ENCODE measurements at regions not wholly inside any gene's neighbourhood (a gene's known extent, or its start where the extent isn't known, plus 50 kb on each side); places are given as distances from the start of the nearest gene placed in this dataset.

DNA sequence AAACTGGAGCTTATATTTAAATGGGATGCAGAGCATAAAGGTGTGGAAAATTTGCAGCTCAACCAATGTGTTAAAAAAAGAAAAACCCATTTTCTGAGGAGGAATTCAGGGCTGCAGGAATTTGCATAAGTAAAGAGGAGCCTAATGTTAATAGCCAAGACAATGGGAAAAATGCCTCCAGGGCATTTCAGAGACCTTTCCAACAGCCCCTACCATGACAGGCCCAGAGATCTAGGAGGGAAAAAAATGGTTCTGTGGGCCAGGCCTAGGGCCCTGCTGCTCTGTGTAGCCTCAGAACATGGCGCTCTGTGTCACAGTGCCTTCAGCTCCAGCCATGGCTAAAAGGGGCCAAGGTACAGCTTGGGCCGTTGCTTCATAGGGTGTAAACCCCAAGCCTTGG is 719.7 kb upstream of the ACVR2A start:
- peaks cover 16% of the 10 kb centered on the region; the same call in 1 of the 2 replicates for H3K9me3 ChIP-seq (ENCODE audit: insufficient read depth, low read depth, low read length)
- H3K36me3 ChIP-seq (ENCODE audit: insufficient read depth, low read depth, low read length) = no peaks in the 10 kb centered on the region
- H3K27me3 ChIP-seq (ENCODE audit: insufficient read depth, low read length) = no peaks in the 10 kb centered on the region
- H3K4me3 ChIP-seq (ENCODE audit: low read length) = no peak overlapping the region
- no peaks in the 10 kb centered on the region for H3K4me1 ChIP-seq (ENCODE audit: insufficient read depth, low read length)
- H3K9ac ChIP-seq (ENCODE audit: low read depth, low read length) = no peak overlapping the region
- H3K27ac ChIP-seq (ENCODE audit: low read length) = no peak overlapping the region

DNA sequence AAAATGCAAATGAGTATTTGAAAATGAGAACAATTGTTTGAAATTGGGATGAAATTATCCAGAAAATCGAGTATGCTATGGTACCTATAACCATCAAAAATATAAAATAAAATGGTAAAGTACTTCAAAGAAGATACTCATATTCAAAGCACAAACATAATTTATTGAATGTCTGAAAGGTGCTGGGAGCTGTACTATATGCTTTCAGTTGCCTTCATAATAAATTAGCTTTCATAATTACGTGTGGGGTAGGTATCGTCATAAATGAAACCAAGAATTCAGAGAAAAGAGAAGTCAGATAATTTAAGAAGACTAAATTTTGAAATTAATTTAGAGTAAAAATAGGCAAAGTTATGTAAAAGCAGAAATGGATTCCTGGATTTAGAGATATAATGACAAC is 721.9 kb upstream of the ACVR2A start:
- H3K27me3 ChIP-seq (ENCODE audit: insufficient read depth, low read length) = no peaks in the 10 kb centered on the region

GRCh38 chr2:147110962-147111361 is 733.9 kb upstream of the ACVR2A start:
- no peaks in the 10 kb centered on the region for H3K36me3 ChIP-seq (ENCODE audit: insufficient read depth, low read depth, low read length)
- H3K4me3 ChIP-seq (ENCODE audit: low read length) = no peak overlapping the region
- no peaks in the 10 kb centered on the region for H3K4me1 ChIP-seq (ENCODE audit: insufficient read depth, low read length)
- no peaks in the 10 kb centered on the region for H3K9me3 ChIP-seq (ENCODE audit: insufficient read depth, low read depth, low read length)
- no peak overlapping the region for H3K9ac ChIP-seq (ENCODE audit: low read depth, low read length)
- no peaks in the 10 kb centered on the region for H3K27me3 ChIP-seq (ENCODE audit: insufficient read depth, low read length)
- H3K27ac ChIP-seq (ENCODE audit: low read length) = no peak overlapping the region

More for the DNA sequence above, 721.9 kb upstream of the ACVR2A start:
- Histone ChIP-seq H3K4me3 (ENCODE audit: low read length) (no peak overlapping the region), H3K9ac (ENCODE audit: low read depth, low read length) (no peak overlapping the region), H3K4me1 (ENCODE audit: insufficient read depth, low read length) (no peaks in the 10 kb centered on the region), H3K36me3 (ENCODE audit: insufficient read depth, low read depth, low read length) (no peaks in the 10 kb centered on the region), H3K27ac (ENCODE audit: low read length) (no peak overlapping the region), H3K9me3 (ENCODE audit: insufficient read depth, low read depth, low read length) (peaks cover 16% of the 10 kb centered on the region; the same call in 1 of the 2 replicates)

- Histone ChIP-seq H3K4me1 (ENCODE audit: insufficient read depth, low read length) (no peaks in the 10 kb centered on the region), H3K9ac (ENCODE audit: low read depth, low read length) (no peak overlapping the region), H3K27me3 (ENCODE audit: insufficient read depth, low read length) (no peaks in the 10 kb centered on the region), H3K27ac (ENCODE audit: low read length) (no peak overlapping the region), H3K4me3 (ENCODE audit: low read length) (no peak overlapping the region), H3K36me3 (ENCODE audit: insufficient read depth, low read depth, low read length) (no peaks in the 10 kb centered on the region), H3K9me3 (ENCODE audit: insufficient read depth, low read depth, low read length) (no peaks in the 10 kb centered on the region)
Measured at GRCh38 chr2:147110317-147110716, 734.5 kb upstream of the ACVR2A start.

DNA sequence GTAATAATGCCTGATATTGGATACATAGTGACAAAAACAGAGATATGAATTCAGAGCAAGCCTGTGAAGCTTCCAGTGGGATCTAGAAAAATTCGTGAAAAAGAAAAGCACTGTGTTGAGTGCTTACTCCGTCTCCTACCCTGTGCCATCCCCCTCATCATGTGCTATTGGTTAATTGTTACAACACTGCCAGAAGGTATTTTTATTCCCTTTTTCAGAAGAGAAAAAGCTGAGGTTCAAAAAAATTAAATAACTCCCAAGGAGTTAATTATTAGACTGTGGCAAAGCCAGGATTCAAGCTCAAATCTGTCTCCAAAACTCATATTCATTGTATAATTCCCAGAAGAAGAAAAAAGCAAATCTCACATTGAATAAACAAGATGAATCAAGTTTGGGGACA is 735.5 kb upstream of the ACVR2A start:
- Histone ChIP-seq H3K4me3 (ENCODE audit: low read length) (no peak overlapping the region), H3K9me3 (ENCODE audit: insufficient read depth, low read depth, low read length) (no peaks in the 10 kb centered on the region), H3K4me1 (ENCODE audit: insufficient read depth, low read length) (no peaks in the 10 kb centered on the region), H3K9ac (ENCODE audit: low read depth, low read length) (no peak overlapping the region), H3K27ac (ENCODE audit: low read length) (no peak overlapping the region), H3K27me3 (ENCODE audit: insufficient read depth, low read length) (no peaks in the 10 kb centered on the region), H3K36me3 (ENCODE audit: insufficient read depth, low read depth, low read length) (no peaks in the 10 kb centered on the region)

DNA sequence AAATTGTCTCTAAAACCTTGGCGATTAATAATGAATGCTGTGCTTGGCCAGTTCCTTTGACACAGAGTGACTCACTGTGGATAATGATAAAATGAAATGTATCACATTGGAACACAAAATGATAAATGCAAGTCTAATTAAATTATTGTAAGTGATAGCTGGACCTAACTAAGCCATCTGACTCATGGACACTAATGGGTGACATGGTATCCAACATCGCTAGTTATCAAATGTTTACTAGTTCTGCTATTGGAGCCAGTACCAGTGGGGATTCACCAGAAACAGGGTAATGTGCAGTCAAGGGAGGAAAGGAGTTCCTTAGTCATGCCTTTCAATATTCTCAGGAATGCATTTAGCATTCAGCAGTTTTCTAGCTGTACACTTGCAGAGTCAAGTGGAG is 736.3 kb upstream of the ACVR2A start:
- no peaks in the 10 kb centered on the region for H3K36me3 ChIP-seq (ENCODE audit: insufficient read depth, low read depth, low read length)
- no peak overlapping the region for H3K4me3 ChIP-seq (ENCODE audit: low read length)
- no peak overlapping the region for H3K27ac ChIP-seq (ENCODE audit: low read length)
- no peaks in the 10 kb centered on the region for H3K27me3 ChIP-seq (ENCODE audit: insufficient read depth, low read length)
- no peak overlapping the region for H3K9ac ChIP-seq (ENCODE audit: low read depth, low read length)
- no peaks in the 10 kb centered on the region for H3K4me1 ChIP-seq (ENCODE audit: insufficient read depth, low read length)
- H3K9me3 ChIP-seq (ENCODE audit: insufficient read depth, low read depth, low read length) = no peaks in the 10 kb centered on the region

- H3K4me3 ChIP-seq (ENCODE audit: low read length) = no peak overlapping the region
Measured at GRCh38 chr2:147101941-147102790, 742.7 kb upstream of the ACVR2A start.

GRCh38 chr2:147100406-147101035 is 744.3 kb upstream of the ACVR2A start:
- Histone ChIP-seq H3K4me1 (ENCODE audit: insufficient read depth, low read length) (no peaks in the 10 kb centered on the region), H3K9me3 (ENCODE audit: insufficient read depth, low read depth, low read length) (no peaks in the 10 kb centered on the region), H3K36me3 (ENCODE audit: insufficient read depth, low read depth, low read length) (no peaks in the 10 kb centered on the region), H3K9ac (ENCODE audit: low read depth, low read length) (no peak overlapping the region), H3K27ac (ENCODE audit: low read length) (no peak overlapping the region), H3K4me3 (ENCODE audit: low read length) (no peak overlapping the region), H3K27me3 (ENCODE audit: insufficient read depth, low read length) (peaks cover 4% of the 10 kb centered on the region; the same call in 1 of the 2 replicates)

More at GRCh38 chr2:147101941-147102790, 742.7 kb upstream of the ACVR2A start:
- Histone ChIP-seq H3K27ac (ENCODE audit: low read length) (no peak overlapping the region), H3K36me3 (ENCODE audit: insufficient read depth, low read depth, low read length) (no peaks in the 10 kb centered on the region), H3K27me3 (ENCODE audit: insufficient read depth, low read length) (no peaks in the 10 kb centered on the region), H3K9me3 (ENCODE audit: insufficient read depth, low read depth, low read length) (no peaks in the 10 kb centered on the region), H3K4me1 (ENCODE audit: insufficient read depth, low read length) (no peaks in the 10 kb centered on the region), H3K9ac (ENCODE audit: low read depth, low read length) (no peak overlapping the region)

DNA sequence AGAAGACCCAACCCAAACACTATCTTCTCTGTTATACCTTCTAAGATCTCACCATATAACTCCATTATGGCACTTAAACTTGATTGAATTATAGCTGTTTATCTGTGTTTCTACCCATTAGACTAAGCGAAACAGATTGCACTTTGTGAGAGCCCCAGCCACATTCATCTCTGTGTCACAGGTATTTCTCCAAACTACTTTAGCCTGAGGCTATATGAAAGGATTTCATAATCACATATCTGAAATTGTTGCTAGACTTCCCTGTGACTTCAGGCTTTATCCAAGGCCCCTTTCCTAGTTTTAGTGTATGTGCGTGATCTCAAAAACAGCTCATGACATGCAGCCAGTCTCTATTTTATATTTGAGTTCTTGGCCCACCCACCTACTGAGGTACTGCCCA is 745.0 kb upstream of the ACVR2A start:
- Histone ChIP-seq H3K9ac (ENCODE audit: low read depth, low read length) (no peak overlapping the region), H3K4me3 (ENCODE audit: low read length) (no peak overlapping the region), H3K27ac (ENCODE audit: low read length) (no peak overlapping the region), H3K4me1 (ENCODE audit: insufficient read depth, low read length) (0 out of 2 replicates have a peak, but pooled peaks cover 3% of the 10 kb centered on the region), H3K9me3 (ENCODE audit: insufficient read depth, low read depth, low read length) (no peaks in the 10 kb centered on the region), H3K36me3 (ENCODE audit: insufficient read depth, low read depth, low read length) (no peaks in the 10 kb centered on the region), H3K27me3 (ENCODE audit: insufficient read depth, low read length) (peaks cover 11% of the 10 kb centered on the region; the same call in 1 of the 2 replicates)

DNA sequence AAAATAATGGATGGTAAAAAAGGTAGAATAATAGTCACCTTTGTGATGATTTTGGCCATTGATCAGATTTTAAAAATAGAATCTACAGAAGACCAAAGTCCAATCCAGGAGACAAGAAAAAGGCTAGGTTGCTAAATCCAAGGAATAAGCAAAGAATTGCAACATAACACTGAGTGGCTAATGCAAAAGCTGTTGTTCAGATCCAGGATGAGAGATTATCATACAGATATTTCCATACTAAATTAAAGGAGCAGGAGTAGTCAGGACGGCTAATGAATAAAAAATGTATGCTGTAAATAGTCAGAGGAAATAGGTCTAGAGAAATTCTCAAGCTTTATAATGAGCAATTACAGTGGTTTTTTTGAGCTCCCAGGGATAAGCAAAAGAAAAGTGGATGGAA is 745.9 kb upstream of the ACVR2A start:
- H3K36me3 ChIP-seq (ENCODE audit: insufficient read depth, low read depth, low read length) = no peaks in the 10 kb centered on the region
- peaks cover 11% of the 10 kb centered on the region; the same call in 1 of the 2 replicates for H3K4me1 ChIP-seq (ENCODE audit: insufficient read depth, low read length)
- H3K4me3 ChIP-seq (ENCODE audit: low read length) = no peak overlapping the region
- peaks cover 15% of the 10 kb centered on the region; the same call in 1 of the 2 replicates for H3K27me3 ChIP-seq (ENCODE audit: insufficient read depth, low read length)
- H3K27ac ChIP-seq (ENCODE audit: low read length) = no peak overlapping the region
- no peak overlapping the region for H3K9ac ChIP-seq (ENCODE audit: low read depth, low read length)
- H3K9me3 ChIP-seq (ENCODE audit: insufficient read depth, low read depth, low read length) = no peaks in the 10 kb centered on the region

- Histone ChIP-seq H3K27ac (ENCODE audit: low read length) (no peak overlapping the region), H3K36me3 (ENCODE audit: insufficient read depth, low read depth, low read length) (no peaks in the 10 kb centered on the region), H3K9me3 (ENCODE audit: insufficient read depth, low read depth, low read length) (no peaks in the 10 kb centered on the region)
Measured at GRCh38 chr2:147097747-147098146, 747.1 kb upstream of the ACVR2A start.

GRCh38 chr2:147096671-147097070 is 748.2 kb upstream of the ACVR2A start:
- Histone ChIP-seq H3K27me3 (ENCODE audit: insufficient read depth, low read length) (peaks cover 15% of the 10 kb centered on the region; the same call in 1 of the 2 replicates), H3K27ac (ENCODE audit: low read length) (no peak overlapping the region), H3K4me3 (ENCODE audit: low read length) (no peak overlapping the region), H3K4me1 (ENCODE audit: insufficient read depth, low read length) (peaks cover 15% of the 10 kb centered on the region; the same call in 1 of the 2 replicates), H3K36me3 (ENCODE audit: insufficient read depth, low read depth, low read length) (no peaks in the 10 kb centered on the region), H3K9ac (ENCODE audit: low read depth, low read length) (no peak overlapping the region), H3K9me3 (ENCODE audit: insufficient read depth, low read depth, low read length) (no peaks in the 10 kb centered on the region)

More at GRCh38 chr2:147097747-147098146, 747.1 kb upstream of the ACVR2A start:
- H3K27me3 ChIP-seq (ENCODE audit: insufficient read depth, low read length) = peaks cover 15% of the 10 kb centered on the region; the same call in 1 of the 2 replicates
- no peak overlapping the region for H3K4me3 ChIP-seq (ENCODE audit: low read length)
- peaks cover 15% of the 10 kb centered on the region; the same call in 1 of the 2 replicates for H3K4me1 ChIP-seq (ENCODE audit: insufficient read depth, low read length)
- no peak overlapping the region for H3K9ac ChIP-seq (ENCODE audit: low read depth, low read length)
